Thyroid gland (tissue), 4 donors: ENCODE measurements at regions not wholly inside any gene's neighbourhood (a gene's known extent, or its start where the extent isn't known, plus 50 kb on each side); places are given as distances from the start of the nearest gene placed in this dataset.

Experiments used
- DNase-seq, 2 donors: peaks; one replicate each; pipeline ENCODE4 v3.0.0-alpha.2; 2019
- H3K27ac ChIP-seq, 3 donors: fragments of 200-600 bp; sonication (generic); 1 replicate in 2 of 3; 2 replicates in 1 of 3; pipeline ENCODE4 v1.5.1; 2016 to 2019; ENCODE audit warnings: mild to moderate bottlenecking in 1 of 3, moderate library complexity in 1 of 3
- H3K27me3 ChIP-seq: fragments of 200-600 bp; sonication (generic); one replicate; pipeline ENCODE4 v1.5.1; 2019
- H3K36me3 ChIP-seq, 2 donors: fragments of 200-600 bp; sonication (generic); one replicate each; pipeline ENCODE4 v1.5.1; 2016 to 2019
- H3K4me1 ChIP-seq, 2 donors: fragments of 200-600 bp; sonication (generic); one replicate each; pipeline ENCODE4 v1.5.1; 2017 to 2019
- H3K4me3 ChIP-seq, 3 donors: fragments of 200-600 bp; sonication (generic); replicated peaks in 1 of 3; 1 replicate in 2 of 3; 2 replicates in 1 of 3; pipeline ENCODE4 v1.5.1; 2016; ENCODE audit warnings: mild to moderate bottlenecking in 1 of 3
- H3K9me3 ChIP-seq: fragments of 200-600 bp; sonication (generic); one replicate; pipeline ENCODE4 v1.5.1; 2017
- CTCF ChIP-seq, 6 experiments: fragments of 200-600 bp in 3 of 6; fragments of 450-650 bp in 3 of 6; sonication (generic) in 3 of 6; IDR thresholded peaks; one replicate each; pipeline ENCODE4 v1.5.1; 2016 to 2019; ENCODE audit warnings: antibody characterized with exemption in 6 of 6, mild to moderate bottlenecking in 2 of 6, inconsistent platforms in 1 of 6, moderate library complexity in 1 of 6
- POLR2A ChIP-seq, 2 donors: fragments of 450-650 bp; IDR thresholded peaks; one replicate each; pipeline ENCODE4 v1.6.1; 2017; ENCODE audit warnings: antibody characterized with exemption in 2 of 2, mild to moderate bottlenecking in 2 of 2, moderate library complexity in 1 of 2
- WGBS, 2 donors: methylation state at CpG; one replicate each; pipeline ENCODE4 v1.1.5; 2017; 5-methylcytosine and 5-hydroxymethylcytosine counted together
- intact Hi-C: fragments of 100-400 bp; cut with DNase I; formaldehyde crosslinking; loops from one replicate; pipeline ENCODE4 v1.15.1; 2023

GRCh38 chr9:109599711-109600110 is 101.6 kb upstream of the PTPN3 start:
- Histone ChIP-seq H3K4me3 (no peak overlapping the region), H3K27ac (no peak overlapping the region), H3K27me3 (no peaks in the 10 kb centered on the region), H3K4me1 (no peaks in the 10 kb centered on the region), H3K36me3 (no peaks in the 10 kb centered on the region), H3K9me3 (no peaks in the 10 kb centered on the region)
- intact Hi-C loops, result no loop called here
- no peak for TF ChIP-seq CTCF (IDR thresholded peaks at IDR 0.05)
- no peak for TF ChIP-seq POLR2A (IDR thresholded peaks at IDR 0.05)
- WGBS, 2 donors, result 86 to 87% methylated on average over 6 of the region's 6 CpGs
- no peak for DNase-seq

- H3K4me1 ChIP-seq, result no peaks in the 10 kb centered on the region
- intact Hi-C loops, result no loop called here
- 60 to 75% methylated on average over 2 of the region's 2 CpGs for WGBS, 2 donors
- H3K27me3 ChIP-seq, result no peaks in the 10 kb centered on the region
- no peak for DNase-seq
- H3K27ac ChIP-seq, result no peak overlapping the region
- TF ChIP-seq CTCF (IDR thresholded peaks at IDR 0.05) (no peak), POLR2A (IDR thresholded peaks at IDR 0.05) (no peak)
- H3K36me3 ChIP-seq, result no peaks in the 10 kb centered on the region
- no peak overlapping the region for H3K4me3 ChIP-seq
- H3K9me3 ChIP-seq, result no peaks in the 10 kb centered on the region
These were observed 102.0 kb upstream of the PTPN3 start for GRCh38 chr9:109600142-109600541.

- Histone ChIP-seq H3K27ac (no peak overlapping the region), H3K4me1 (no peaks in the 10 kb centered on the region), H3K9me3 (no peaks in the 10 kb centered on the region), H3K27me3 (no peaks in the 10 kb centered on the region), H3K4me3 (no peak overlapping the region), H3K36me3 (no peaks in the 10 kb centered on the region)
- DNase-seq, result no peak
- WGBS, 2 donors, result 86 to 93% methylated on average over 1 of the region's 1 CpG
- TF ChIP-seq CTCF (IDR thresholded peaks at IDR 0.05) (no peak), POLR2A (IDR thresholded peaks at IDR 0.05) (no peak)
- intact Hi-C loops, result no loop called here
These were observed 103.1 kb upstream of the PTPN3 start for GRCh38 chr9:109601181-109601580.

GRCh38 chr9:109602987-109603386 is 104.9 kb upstream of the PTPN3 start:
- H3K36me3 ChIP-seq, result no peaks in the 10 kb centered on the region
- H3K4me3 ChIP-seq, result no peak overlapping the region
- no peaks in the 10 kb centered on the region for H3K9me3 ChIP-seq
- H3K27ac ChIP-seq, result no peak overlapping the region
- no peaks in the 10 kb centered on the region for H3K27me3 ChIP-seq
- WGBS, 2 donors, result 82 to 89% methylated on average over 4 of the region's 4 CpGs
- no peaks in the 10 kb centered on the region for H3K4me1 ChIP-seq
- intact Hi-C loops, result no loop called here
- DNase-seq, result no peak
- TF ChIP-seq CTCF (IDR thresholded peaks at IDR 0.05), result no peak

- no peaks in the 10 kb centered on the region for H3K9me3 ChIP-seq
- DNase-seq, result no peak
- intact Hi-C loops, result no loop called here
- no peaks in the 10 kb centered on the region for H3K4me1 ChIP-seq
- TF ChIP-seq CTCF (IDR thresholded peaks at IDR 0.05) (no peak), POLR2A (IDR thresholded peaks at IDR 0.05) (no peak)
- 76 to 82% methylated on average over 6 of the region's 6 CpGs for WGBS, 2 donors
- H3K4me3 ChIP-seq, result no peak overlapping the region
- no peaks in the 10 kb centered on the region for H3K36me3 ChIP-seq
- no peaks in the 10 kb centered on the region for H3K27me3 ChIP-seq
- H3K27ac ChIP-seq, result no peak overlapping the region
These were observed 106.0 kb upstream of the PTPN3 start for GRCh38 chr9:109604131-109604530.
